Calu3 (cell line): ENCODE measurements at regions not wholly inside any gene's neighbourhood (a gene's known extent, or its start where the extent isn't known, plus 50 kb on each side); places are given as distances from the start of the nearest gene placed in this dataset.

Experiments
- BruUV-seq: library from RNA; stranded (reverse); fragments of 400-500 nt; replicated peaks from 2 replicates; lab custom pipeline; 2021; lab: Mats Ljungman, UMichigan
- CTCF ChIA-PET: fragments of 300-600 bp; sonication (Branson Sonifier 250); formaldehyde crosslinking; loops from one replicate; lab custom pipeline; 2022; ENCODE audit warnings: antibody characterized with exemption; lab: Charles Lee
- DNase-seq: peaks from one replicate; pipeline ENCODE4 v3.0.0; 2022
- H3K27ac Mint-ChIP-seq: one replicate; pipeline ENCODE4 v1.8.0; 2022; ENCODE audit warnings: mixed read lengths; ENCODE audit not compliant: unreplicated experiment
- H3K27me3 Mint-ChIP-seq: one replicate; pipeline ENCODE4 v1.8.0; 2022; ENCODE audit warnings: mixed read lengths; ENCODE audit not compliant: unreplicated experiment
- H3K36me3 Mint-ChIP-seq: one replicate; pipeline ENCODE4 v1.8.0; 2022; ENCODE audit warnings: mild to moderate bottlenecking, moderate library complexity, mixed read lengths; ENCODE audit not compliant: insufficient read depth, unreplicated experiment
- H3K4me1 Mint-ChIP-seq: one replicate; pipeline ENCODE4 v1.8.0; 2022; ENCODE audit warnings: mild to moderate bottlenecking, low read depth, mixed read lengths; ENCODE audit not compliant: unreplicated experiment
- H3K4me3 Mint-ChIP-seq: one replicate; pipeline ENCODE4 v1.8.0; 2022; ENCODE audit warnings: mild to moderate bottlenecking, low read depth, moderate library complexity, mixed read lengths; ENCODE audit not compliant: unreplicated experiment
- H3K9me3 Mint-ChIP-seq: one replicate; pipeline ENCODE4 v1.8.0; 2022; ENCODE audit warnings: low read depth, mixed read lengths; ENCODE audit not compliant: unreplicated experiment
- CTCF ChIP-seq: fragments of 200-600 bp; IDR thresholded peaks from one replicate; pipeline ENCODE4 v1.8.0; 2022; ENCODE audit warnings: antibody characterized with exemption; ENCODE audit not compliant: unreplicated experiment
- intact Hi-C: fragments of 100-400 bp; cut with micrococcal nuclease; formaldehyde crosslinking; loops from one replicate; pipeline ENCODE4 v1.10.0; 2022; ENCODE audit not compliant: unreplicated experiment

DNA sequence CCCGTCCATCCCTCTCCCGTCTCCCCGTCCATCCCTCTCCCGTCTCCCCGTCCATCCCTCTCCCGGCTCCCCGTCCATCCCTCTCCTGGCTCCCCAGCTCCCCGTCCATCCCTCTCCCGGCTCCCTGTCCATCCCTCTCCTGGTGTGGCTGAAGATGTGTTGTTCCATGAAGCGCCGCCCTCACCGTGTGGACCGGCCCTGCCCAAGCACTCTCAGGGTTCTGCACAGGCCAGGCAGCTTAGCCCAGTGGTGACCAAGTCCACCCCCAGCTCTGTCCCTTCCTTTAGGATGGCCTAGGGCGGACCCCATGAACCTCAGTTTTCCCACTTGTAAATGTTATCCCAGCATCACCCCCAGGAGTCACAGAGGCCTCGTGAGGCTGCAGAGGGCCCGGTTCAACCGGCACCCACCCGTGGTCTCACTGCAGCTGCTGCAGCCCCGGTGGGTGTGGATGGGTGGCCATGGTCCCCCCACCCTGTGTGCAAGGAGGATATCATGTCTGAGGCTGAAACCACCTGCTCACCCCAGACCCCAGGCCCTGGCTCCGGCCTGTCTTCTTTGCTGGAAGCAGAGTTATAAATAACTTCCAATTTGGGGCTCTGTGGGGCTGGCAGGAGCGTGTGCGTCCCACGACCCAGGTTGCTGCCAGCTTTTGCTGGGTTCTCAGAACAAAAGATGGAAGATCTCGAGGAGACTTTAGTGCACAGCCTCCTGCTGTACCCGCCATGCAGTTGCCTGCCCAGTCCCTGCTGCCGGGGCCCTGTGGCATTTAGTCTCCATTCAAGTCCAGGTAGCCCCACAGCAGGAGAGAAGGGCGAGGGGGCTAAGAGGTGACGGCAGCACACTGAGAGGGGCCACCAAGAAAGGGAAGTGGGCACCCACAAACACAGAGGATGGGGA is 1147.8 kb downstream of the BRD1 start:
- no peak for TF ChIP-seq CTCF
- Mint-ChIP-seq H3K27me3 (no peaks in the 10 kb centered on the region), H3K4me1 (no peaks in the 10 kb centered on the region)

GRCh38 chr22:48678171-48679135 is 1149.2 kb downstream of the BRD1 start:
- peaks cover 18% of the 10 kb centered on the region for H3K9me3 Mint-ChIP-seq
- no peaks in the 10 kb centered on the region for H3K36me3 Mint-ChIP-seq

More for the DNA sequence above, 1147.8 kb downstream of the BRD1 start:
- no TSS peak for BruUV-seq
- peaks cover 13% of the 10 kb centered on the region for H3K9me3 Mint-ChIP-seq
- intact Hi-C loops: no loop called here
- H3K27ac Mint-ChIP-seq: no peak overlapping the region
- CTCF ChIA-PET: no interaction called here
- H3K36me3 Mint-ChIP-seq: no peaks in the 10 kb centered on the region
- DNase-seq: no peak
- no peak overlapping the region for H3K4me3 Mint-ChIP-seq

GRCh38 chr22:48677621-48678020 is 1150.1 kb downstream of the BRD1 start:
- DNase-seq: no peak
- no peaks in the 10 kb centered on the region for H3K27me3 Mint-ChIP-seq
- no peaks in the 10 kb centered on the region for H3K36me3 Mint-ChIP-seq
- BruUV-seq: no TSS peak
- intact Hi-C loops: no loop called here
- no peak for TF ChIP-seq CTCF
- CTCF ChIA-PET: no interaction called here
- H3K4me1 Mint-ChIP-seq: no peaks in the 10 kb centered on the region
- H3K9me3 Mint-ChIP-seq: peaks cover 21% of the 10 kb centered on the region
- no peak overlapping the region for H3K27ac Mint-ChIP-seq
- no peak overlapping the region for H3K4me3 Mint-ChIP-seq

More at GRCh38 chr22:48678171-48679135, 1149.2 kb downstream of the BRD1 start:
- Mint-ChIP-seq H3K4me3 (no peak overlapping the region), H3K4me1 (no peaks in the 10 kb centered on the region), H3K27me3 (no peaks in the 10 kb centered on the region), H3K27ac (no peak overlapping the region)
- TF ChIP-seq CTCF: no peak
- DNase-seq: no peak
- BruUV-seq: no TSS peak
- CTCF ChIA-PET: no interaction called here
- intact Hi-C loops: no loop called here

DNA sequence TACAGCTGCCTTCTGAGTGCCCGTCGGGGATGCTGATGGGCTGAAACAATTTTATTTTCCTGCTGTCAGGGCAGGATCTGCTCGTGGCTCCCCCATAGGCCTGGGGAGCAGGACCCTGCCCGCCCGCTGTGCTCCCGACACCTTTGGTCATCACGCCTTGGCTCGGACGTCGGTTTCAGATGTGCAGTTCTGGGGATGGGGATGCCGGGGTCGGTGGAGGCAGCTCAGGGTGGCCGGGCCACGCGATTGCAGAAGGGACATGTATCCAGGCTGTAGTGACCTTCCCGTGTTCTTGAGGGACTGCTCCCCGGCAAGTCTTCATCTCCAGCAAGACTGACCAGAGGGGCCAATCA is 1150.5 kb downstream of the BRD1 start:
- no peaks in the 10 kb centered on the region for H3K4me1 Mint-ChIP-seq
- H3K36me3 Mint-ChIP-seq: no peaks in the 10 kb centered on the region
- no peak for TF ChIP-seq CTCF
- no peak overlapping the region for H3K4me3 Mint-ChIP-seq
- CTCF ChIA-PET: no interaction called here
- intact Hi-C loops: no loop called here
- peaks cover 24% of the 10 kb centered on the region for H3K9me3 Mint-ChIP-seq
- no TSS peak for BruUV-seq
- H3K27ac Mint-ChIP-seq: no peak overlapping the region
- H3K27me3 Mint-ChIP-seq: no peaks in the 10 kb centered on the region
- no peak for DNase-seq
